Skeletal muscle tissue (tissue), 3 donors: ENCODE measurements at regions not wholly inside any gene's neighbourhood (a gene's known extent, or its start where the extent isn't known, plus 50 kb on each side); places are given as distances from the start of the nearest gene placed in this dataset.

Experiments
- H3K27ac ChIP-seq: one replicate; pipeline ENCODE4 v1.7.0; 2013; ENCODE audit warnings: mild to moderate bottlenecking, low read depth, low read length, inconsistent platforms
- H3K27me3 ChIP-seq, 3 donors: one replicate each; pipeline ENCODE4 v1.7.0; 2013; ENCODE audit warnings: low read length in 3 of 3; ENCODE audit not compliant: control insufficient read depth in 3 of 3, insufficient read depth in 3 of 3
- H3K36me3 ChIP-seq, 3 donors: one replicate each; pipeline ENCODE4 v1.7.0; 2013; ENCODE audit warnings: low read length in 3 of 3; ENCODE audit not compliant: control insufficient read depth in 3 of 3, insufficient read depth in 3 of 3
- H3K4me1 ChIP-seq, 3 donors: one replicate each; pipeline ENCODE4 v1.7.0; 2013; ENCODE audit warnings: low read length in 3 of 3, mild to moderate bottlenecking in 3 of 3; ENCODE audit not compliant: control insufficient read depth in 3 of 3, insufficient read depth in 3 of 3
- H3K4me3 ChIP-seq, 3 donors: one replicate each; pipeline ENCODE4 v1.7.0; 2013; ENCODE audit warnings: low read length in 3 of 3
- H3K9ac ChIP-seq, 3 donors: one replicate each; pipeline ENCODE4 v1.7.0; 2013; ENCODE audit warnings: low read length in 3 of 3, mild to moderate bottlenecking in 3 of 3, moderate library complexity in 2 of 3, low read depth in 1 of 3
- H3K9me3 ChIP-seq, 3 donors: one replicate each; pipeline ENCODE4 v1.7.0; 2013; ENCODE audit warnings: low read length in 3 of 3; ENCODE audit not compliant: control insufficient read depth in 3 of 3
- donor health status: Osteomylitis.

- H3K4me3 ChIP-seq: no peak overlapping the region
- no peak overlapping the region for H3K27ac ChIP-seq
- no peaks in the 10 kb centered on the region for H3K36me3 ChIP-seq
- no peaks in the 10 kb centered on the region for H3K4me1 ChIP-seq
- no peak overlapping the region for H3K9ac ChIP-seq
- H3K27me3 ChIP-seq: no peaks in the 10 kb centered on the region
- peaks cover 0 to 3% (median 0%) of the 10 kb centered on the region in 3 donors for H3K9me3 ChIP-seq
Measured at GRCh38 chr21:17432732-17433057, 80.1 kb upstream of the CXADR start.

GRCh38 chr21:17433730-17434129, 79.1 kb upstream of the CXADR start:
- H3K27ac ChIP-seq: no peak overlapping the region
- peaks cover 0 to 3% (median 0%) of the 10 kb centered on the region in 3 donors for H3K9me3 ChIP-seq
- H3K27me3 ChIP-seq: no peaks in the 10 kb centered on the region
- no peak overlapping the region for H3K9ac ChIP-seq
- H3K4me3 ChIP-seq: no peak overlapping the region
- no peaks in the 10 kb centered on the region for H3K36me3 ChIP-seq
- no peaks in the 10 kb centered on the region for H3K4me1 ChIP-seq

GRCh38 chr21:17435565-17436543, 77.0 kb upstream of the CXADR start:
- Histone ChIP-seq H3K9me3 (no peaks in the 10 kb centered on the region), H3K27me3 (no peaks in the 10 kb centered on the region), H3K9ac (no peak overlapping the region), H3K4me3 (no peak overlapping the region), H3K27ac (no peak overlapping the region), H3K4me1 (no peaks in the 10 kb centered on the region), H3K36me3 (no peaks in the 10 kb centered on the region)

- Histone ChIP-seq H3K27me3 (no peaks in the 10 kb centered on the region), H3K36me3 (no peaks in the 10 kb centered on the region), H3K4me3 (no peak overlapping the region), H3K27ac (no peak overlapping the region), H3K9me3 (no peaks in the 10 kb centered on the region), H3K9ac (no peak overlapping the region), H3K4me1 (no peaks in the 10 kb centered on the region)
Measured at GRCh38 chr21:17436626-17437111, 76.2 kb upstream of the CXADR start.

DNA sequence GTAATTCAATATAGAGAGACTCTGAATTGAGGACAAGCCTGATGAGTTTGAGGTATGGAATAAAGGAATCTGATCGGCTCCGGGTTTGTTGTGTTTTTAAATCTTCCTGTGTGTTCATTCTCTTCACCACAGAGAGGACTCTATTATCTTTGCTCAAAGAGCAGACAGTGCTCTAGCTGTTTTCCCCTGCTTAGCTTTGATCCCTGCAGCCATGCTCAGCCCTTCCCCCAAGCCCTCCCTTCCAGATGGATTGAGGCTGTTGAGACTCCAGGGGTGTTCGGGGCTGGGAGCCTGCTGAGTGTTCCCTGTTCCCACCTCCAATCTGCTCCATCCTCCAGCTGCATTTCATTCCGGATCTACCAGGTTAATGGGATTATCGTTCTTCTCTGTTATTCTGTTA, 74.2 kb upstream of the CXADR start:
- Histone ChIP-seq H3K9me3 (no peaks in the 10 kb centered on the region), H3K9ac (no peak overlapping the region), H3K36me3 (no peaks in the 10 kb centered on the region), H3K4me3 (no peak overlapping the region), H3K4me1 (no peaks in the 10 kb centered on the region), H3K27me3 (no peaks in the 10 kb centered on the region), H3K27ac (no peak overlapping the region)

DNA sequence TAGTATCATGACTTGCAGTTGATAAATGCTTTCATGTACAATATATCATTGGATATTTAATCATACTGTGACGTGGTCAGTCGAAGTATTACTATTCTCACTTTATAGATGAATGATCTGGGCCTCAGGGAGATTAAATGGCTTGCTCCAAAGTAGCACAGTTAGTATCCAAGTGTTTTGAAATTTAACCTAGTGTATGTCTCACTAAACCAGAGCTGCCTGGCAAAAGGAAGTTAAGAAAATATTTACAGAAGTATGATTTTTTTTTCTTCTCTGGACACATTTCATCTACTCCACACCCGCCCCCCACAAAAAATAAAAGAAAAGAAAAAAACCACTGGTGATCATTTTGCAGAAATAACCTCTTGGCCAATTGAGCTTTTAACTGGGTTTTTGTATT, 71.9 kb upstream of the CXADR start:
- no peak overlapping the region for H3K27ac ChIP-seq
- H3K4me1 ChIP-seq: no peaks in the 10 kb centered on the region
- no peaks in the 10 kb centered on the region for H3K9me3 ChIP-seq
- no peaks in the 10 kb centered on the region for H3K36me3 ChIP-seq
- H3K4me3 ChIP-seq: no peak overlapping the region
- H3K9ac ChIP-seq: no peak overlapping the region
- no peaks in the 10 kb centered on the region for H3K27me3 ChIP-seq

DNA sequence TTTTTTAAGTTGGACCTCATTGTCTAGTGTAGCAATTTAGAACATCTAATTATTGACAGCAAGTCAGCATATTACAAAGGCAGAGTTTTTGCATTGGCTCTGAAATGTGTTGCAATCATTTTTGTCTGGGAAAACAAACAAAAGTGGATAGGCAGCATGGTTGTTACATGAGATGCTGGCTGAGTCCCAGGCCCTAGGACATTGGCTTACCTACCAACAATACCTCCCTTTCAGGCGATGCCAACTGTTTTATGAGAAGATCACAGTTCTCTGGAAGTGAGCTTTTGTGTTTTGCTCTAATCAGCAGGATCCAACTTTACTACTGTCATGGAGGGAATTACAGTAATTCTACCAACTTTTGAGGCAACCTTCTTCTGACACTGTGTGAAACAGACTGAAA, 71.5 kb upstream of the CXADR start:
- Histone ChIP-seq H3K4me3 (no peak overlapping the region), H3K9me3 (no peaks in the 10 kb centered on the region), H3K27me3 (no peaks in the 10 kb centered on the region), H3K27ac (no peak overlapping the region), H3K36me3 (no peaks in the 10 kb centered on the region), H3K4me1 (no peaks in the 10 kb centered on the region), H3K9ac (no peak overlapping the region)

DNA sequence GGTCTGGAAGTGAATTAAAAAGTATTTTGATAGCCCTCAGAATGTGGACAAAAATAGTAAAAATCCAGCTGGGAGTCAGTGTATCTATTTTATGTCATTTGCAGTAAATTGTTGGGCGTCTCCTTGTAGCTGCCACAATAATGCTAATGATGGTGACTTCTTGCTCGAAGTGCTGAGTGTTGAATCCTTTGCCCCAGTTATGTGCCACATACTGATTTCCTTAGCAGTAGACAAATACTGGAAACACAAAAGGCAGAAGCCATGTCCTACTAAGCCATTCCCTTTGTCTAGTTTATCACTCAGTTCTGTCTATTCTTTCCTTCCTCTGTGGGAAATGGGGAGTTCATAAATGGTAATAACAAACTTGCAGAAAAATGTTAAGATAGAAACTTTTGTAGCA, 70.7 kb upstream of the CXADR start:
- no peaks in the 10 kb centered on the region for H3K9me3 ChIP-seq
- H3K4me1 ChIP-seq: no peaks in the 10 kb centered on the region
- no peaks in the 10 kb centered on the region for H3K27me3 ChIP-seq
- H3K27ac ChIP-seq: no peak overlapping the region
- no peak overlapping the region for H3K4me3 ChIP-seq
- H3K9ac ChIP-seq: no peak overlapping the region
- H3K36me3 ChIP-seq: no peaks in the 10 kb centered on the region

DNA sequence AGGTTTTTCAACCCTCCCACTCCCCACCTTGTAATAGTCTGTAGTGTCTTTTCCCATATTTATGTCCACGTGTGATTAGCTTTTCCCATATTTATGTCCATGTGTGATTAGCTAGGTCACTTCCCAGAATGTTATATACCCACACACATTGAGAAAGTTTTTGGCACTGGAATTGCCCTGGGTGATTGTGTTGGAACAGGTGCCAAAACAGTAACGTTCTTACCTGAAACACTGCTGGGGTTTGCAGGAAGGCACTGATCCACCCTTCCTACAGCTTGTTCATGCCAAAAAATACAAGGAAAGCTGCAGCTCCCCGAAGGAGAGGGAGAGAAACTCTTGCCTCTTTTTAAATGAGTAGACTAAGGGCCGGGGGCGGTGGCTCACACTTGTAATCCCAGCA, 68.0 kb upstream of the CXADR start:
- Histone ChIP-seq H3K9ac (no peak overlapping the region), H3K4me1 (no peaks in the 10 kb centered on the region), H3K9me3 (no peaks in the 10 kb centered on the region), H3K4me3 (no peak overlapping the region), H3K27me3 (no peaks in the 10 kb centered on the region), H3K27ac (no peak overlapping the region), H3K36me3 (no peaks in the 10 kb centered on the region)

DNA sequence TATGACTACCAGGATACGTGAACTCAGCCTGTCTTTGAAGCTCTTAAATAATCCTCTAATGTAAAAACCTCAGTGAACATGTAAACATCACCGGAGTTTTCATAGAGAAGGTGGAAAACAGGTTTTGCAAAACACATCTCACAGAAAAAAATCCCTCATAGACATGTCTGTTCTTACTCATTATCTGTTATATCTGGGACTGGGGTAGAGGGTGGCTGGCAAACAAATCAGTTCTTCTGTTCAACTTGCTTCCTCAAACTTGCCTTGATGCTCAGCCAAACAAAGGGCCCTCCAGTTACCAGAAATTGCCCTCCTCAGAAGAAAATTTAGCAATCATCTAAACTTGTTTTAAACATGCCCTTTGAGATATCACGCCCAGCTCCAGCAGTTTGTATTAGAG, 66.1 kb upstream of the CXADR start:
- Histone ChIP-seq H3K27ac (no peak overlapping the region), H3K9me3 (no peaks in the 10 kb centered on the region), H3K4me1 (no peaks in the 10 kb centered on the region), H3K9ac (no peak overlapping the region), H3K27me3 (no peaks in the 10 kb centered on the region), H3K36me3 (no peaks in the 10 kb centered on the region), H3K4me3 (no peak overlapping the region)
